ENCODE measurements at regions not wholly inside any gene's neighbourhood (a gene's known extent, or its start where the extent isn't known, plus 50 kb on each side); places are given as distances from the start of the nearest gene placed in this dataset.

DNA sequence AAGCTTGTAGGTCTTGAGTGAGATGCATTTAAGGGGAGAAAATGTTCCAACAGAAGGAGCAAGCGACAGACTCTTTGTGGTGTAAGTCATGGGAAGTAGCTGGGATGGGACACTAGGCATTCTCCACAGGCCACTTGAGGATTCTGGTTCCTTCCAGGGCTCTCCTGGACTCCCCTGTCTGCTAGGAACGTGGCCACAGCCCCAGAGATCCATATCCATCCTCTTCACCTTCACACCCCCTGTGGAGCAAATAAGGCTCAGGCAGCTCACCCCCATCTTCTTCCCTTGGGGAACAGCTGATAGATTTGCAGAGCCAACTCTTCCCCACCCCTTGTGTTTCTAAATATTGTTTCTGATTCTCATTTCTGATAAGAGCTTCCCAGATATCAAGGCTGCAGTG lies 482.6 kb upstream of the MKI67 start:
- TF ChIP-seq, protein P1, sequence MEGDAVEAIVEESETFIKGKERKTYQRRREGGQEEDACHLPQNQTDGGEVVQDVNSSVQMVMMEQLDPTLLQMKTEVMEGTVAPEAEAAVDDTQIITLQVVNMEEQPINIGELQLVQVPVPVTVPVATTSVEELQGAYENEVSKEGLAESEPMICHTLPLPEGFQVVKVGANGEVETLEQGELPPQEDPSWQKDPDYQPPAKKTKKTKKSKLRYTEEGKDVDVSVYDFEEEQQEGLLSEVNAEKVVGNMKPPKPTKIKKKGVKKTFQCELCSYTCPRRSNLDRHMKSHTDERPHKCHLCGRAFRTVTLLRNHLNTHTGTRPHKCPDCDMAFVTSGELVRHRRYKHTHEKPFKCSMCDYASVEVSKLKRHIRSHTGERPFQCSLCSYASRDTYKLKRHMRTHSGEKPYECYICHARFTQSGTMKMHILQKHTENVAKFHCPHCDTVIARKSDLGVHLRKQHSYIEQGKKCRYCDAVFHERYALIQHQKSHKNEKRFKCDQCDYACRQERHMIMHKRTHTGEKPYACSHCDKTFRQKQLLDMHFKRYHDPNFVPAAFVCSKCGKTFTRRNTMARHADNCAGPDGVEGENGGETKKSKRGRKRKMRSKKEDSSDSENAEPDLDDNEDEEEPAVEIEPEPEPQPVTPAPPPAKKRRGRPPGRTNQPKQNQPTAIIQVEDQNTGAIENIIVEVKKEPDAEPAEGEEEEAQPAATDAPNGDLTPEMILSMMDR (IDR thresholded peaks at IDR 0.05; ENCODE audit: low read depth, low read length), result no peak
- no peak for TF ChIP-seq EZH2phosphoT487 (IDR thresholded peaks at IDR 0.05; ENCODE audit: low read depth)

Data from OCI-LY3 (cell line).